ENCODE measurements at regions not wholly inside any gene's neighbourhood (a gene's known extent, or its start where the extent isn't known, plus 50 kb on each side); places are given as distances from the start of the nearest gene placed in this dataset.

DNA sequence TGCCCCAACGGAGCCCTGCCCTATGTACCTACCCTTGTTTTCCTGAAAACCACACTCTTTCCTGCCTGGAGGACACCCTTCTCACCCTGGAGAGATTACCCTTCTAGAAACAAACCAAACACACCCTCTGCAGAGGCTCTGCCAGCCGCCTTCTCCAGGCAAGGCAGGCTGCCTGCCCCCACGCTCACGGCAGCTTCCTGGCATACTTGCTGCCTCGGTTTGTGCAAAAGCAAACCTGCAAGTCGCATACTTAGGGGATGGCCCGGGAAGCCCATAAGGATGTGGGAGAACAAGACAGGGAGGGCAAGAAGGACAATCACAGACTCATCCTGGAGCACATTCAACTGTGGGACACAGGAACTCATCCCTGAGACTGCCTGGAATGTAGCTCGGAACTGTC is 154.0 kb upstream of the DIO3 start:
- no peak for DNase-seq (ENCODE audit: insufficient read length, low spot score)
- no peak for TF ChIP-seq CTCF (IDR thresholded peaks at IDR 0.05; ENCODE audit: insufficient read depth, missing control alignments)
- no peak for FAIRE-seq

DNA sequence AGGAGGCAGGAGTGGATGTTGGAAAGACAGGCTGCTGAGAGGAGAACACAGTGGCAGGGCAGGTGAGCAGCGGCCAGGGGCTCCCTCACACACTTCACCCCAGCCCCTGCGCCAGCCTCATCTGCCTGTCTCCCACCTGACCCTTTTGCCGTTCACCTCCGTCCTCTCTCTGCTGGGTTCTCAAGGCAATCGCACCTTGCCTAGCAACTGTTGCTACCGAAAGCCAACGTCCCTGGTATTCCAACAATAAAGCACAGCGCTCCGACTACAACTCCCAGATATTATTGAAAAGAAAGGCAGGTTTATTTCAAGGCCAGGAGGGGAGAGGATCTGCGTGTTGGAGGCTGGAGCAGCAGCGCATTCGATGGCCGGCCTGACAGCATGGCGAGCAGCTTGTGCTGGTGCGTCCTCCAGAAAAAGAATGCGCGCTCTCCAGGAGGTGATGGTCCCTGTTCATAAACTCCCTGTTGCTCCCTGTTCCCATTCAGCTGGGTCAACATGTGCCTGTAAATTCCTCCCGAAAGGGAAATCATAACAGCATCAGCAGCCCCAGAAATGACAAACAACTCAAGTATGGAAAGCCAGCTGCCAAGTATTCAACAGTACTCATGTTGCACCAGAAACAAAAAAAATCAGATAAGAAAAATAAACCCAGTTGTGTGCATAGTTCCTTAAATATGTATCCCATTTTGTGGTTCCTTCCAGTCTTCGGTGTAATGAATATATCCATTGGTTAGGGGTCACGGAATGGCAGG is 153.0 kb upstream of the DIO3 start:
- DNase-seq (ENCODE audit: insufficient read length, low spot score) (no peak), FAIRE-seq (no peak)
- TF ChIP-seq CTCF (IDR thresholded peaks at IDR 0.05; ENCODE audit: insufficient read depth, missing control alignments), result no peak

DNA sequence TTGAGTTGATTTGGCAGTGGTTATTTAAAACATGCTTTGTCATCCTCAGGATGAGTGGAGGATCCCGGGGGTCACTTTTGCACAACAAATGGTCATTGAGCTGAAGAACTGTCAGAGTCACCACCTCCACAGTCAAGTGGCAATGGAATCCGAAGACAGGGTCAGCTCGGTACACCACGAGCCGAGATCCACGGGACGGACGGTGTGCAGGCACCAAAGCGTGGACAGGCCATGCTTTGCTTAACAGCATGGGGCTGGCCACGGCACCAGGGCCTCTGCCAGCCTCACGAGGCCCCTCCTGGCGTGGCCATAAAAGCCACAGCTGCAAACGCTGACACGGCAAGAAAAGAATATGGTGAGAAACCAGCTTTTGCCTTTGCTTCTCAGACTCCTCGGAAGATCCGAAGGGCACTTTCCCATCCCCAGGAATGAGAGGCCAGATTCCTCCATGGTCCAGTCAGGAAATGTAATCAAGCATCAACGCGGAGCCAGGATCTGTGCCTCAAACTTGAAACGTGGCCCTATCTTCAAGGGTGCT is 152.2 kb upstream of the DIO3 start:
- no peak for DNase-seq (ENCODE audit: insufficient read length, low spot score)
- no peak for TF ChIP-seq CTCF (IDR thresholded peaks at IDR 0.05; ENCODE audit: insufficient read depth, missing control alignments)
- no peak for FAIRE-seq

DNA sequence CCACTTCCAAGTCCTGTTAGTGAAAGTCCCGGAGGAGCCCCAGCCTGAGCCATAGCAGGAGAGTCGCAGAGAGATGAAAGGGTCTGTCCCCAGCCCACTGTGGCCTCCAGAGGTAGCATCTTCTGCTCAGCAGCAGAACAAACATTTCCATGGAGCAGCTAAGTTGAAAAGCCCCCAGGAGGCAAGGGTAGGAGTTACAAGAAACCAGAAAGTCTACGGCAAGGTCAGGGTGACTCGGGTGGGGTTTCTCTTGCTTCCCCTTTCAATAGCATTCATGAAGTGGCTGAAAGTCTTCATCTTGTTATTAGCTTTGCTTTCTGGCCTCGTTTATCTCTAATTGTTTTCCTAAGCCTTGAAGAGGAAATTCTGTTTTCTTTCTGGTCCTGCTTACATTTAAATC is 151.2 kb upstream of the DIO3 start:
- no peak for DNase-seq (ENCODE audit: insufficient read length, low spot score)
- TF ChIP-seq CTCF (IDR thresholded peaks at IDR 0.05; ENCODE audit: insufficient read depth, missing control alignments), result no peak
- no peak for FAIRE-seq

GRCh38 chr14:101411151-101411550 is 150.1 kb upstream of the DIO3 start:
- no peak for TF ChIP-seq CTCF (IDR thresholded peaks at IDR 0.05; ENCODE audit: insufficient read depth, missing control alignments)
- no peak for DNase-seq (ENCODE audit: insufficient read length, low spot score)
- FAIRE-seq, result no peak

DNA sequence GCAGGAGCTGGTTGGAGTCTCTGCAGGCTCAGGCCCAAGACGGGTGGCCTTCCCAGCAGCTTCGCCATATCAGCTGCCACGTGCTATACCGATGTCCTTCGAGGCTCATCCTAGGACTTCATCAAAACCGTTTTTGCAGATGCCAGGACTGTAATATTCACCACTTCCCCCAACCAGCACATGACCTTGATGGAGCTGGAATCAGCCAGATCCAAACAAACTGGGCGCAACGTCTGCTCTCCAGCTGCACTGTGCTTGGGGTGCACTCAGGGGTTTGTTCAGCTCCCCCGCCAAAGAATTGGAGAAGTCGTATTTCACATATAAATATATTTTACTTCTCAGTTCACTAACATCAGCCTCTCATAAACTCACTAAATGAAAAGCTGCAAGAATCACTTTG is 149.5 kb upstream of the DIO3 start:
- DNase-seq (ENCODE audit: insufficient read length, low spot score) (no peak), FAIRE-seq (no peak)
- no peak for TF ChIP-seq CTCF (IDR thresholded peaks at IDR 0.05; ENCODE audit: insufficient read depth, missing control alignments)

DNA sequence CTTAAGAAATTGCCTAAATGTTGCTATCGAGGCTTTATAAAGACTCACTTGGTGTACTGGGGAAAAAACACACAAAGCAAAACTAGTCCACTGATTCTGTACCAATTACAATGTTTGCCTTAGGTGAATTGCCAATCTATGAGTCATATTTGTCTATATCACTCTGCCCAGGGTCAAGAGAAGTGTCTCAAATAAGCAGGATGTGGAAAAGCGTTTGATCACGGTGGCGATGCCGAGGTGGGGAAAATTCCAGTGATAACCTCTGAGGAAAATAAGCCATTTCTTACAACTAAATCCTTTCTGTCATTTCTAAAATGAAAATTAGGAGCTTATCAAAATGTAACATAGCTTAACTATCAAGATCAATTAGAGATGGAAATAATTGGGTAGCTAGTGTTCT is 148.6 kb upstream of the DIO3 start:
- FAIRE-seq, result no peak

More for the DNA sequence above, 148.6 kb upstream of the DIO3 start:
- no peak for TF ChIP-seq CTCF (IDR thresholded peaks at IDR 0.05; ENCODE audit: insufficient read depth, missing control alignments)
- no peak for DNase-seq (ENCODE audit: insufficient read length, low spot score)
